NCI-H1048 (cell line): ENCODE measurements at regions not wholly inside any gene's neighbourhood (a gene's known extent, or its start where the extent isn't known, plus 50 kb on each side); places are given as distances from the start of the nearest gene placed in this dataset.
"Not testable (repeated sequence)": the region's sequence is repeated elsewhere in the genome, so short reads cannot be mapped to it uniquely, and the experiment has no call there.

ENCODE experiments used
- DNase-seq: peaks from one replicate; lab custom pipeline; 2025; lab: John Stamatoyannopoulos, UW

GRCh38 chr2:43071599-43072550 lies 154.5 kb downstream of the ZFP36L2 start:
- DNase-seq, result no peak

DNA sequence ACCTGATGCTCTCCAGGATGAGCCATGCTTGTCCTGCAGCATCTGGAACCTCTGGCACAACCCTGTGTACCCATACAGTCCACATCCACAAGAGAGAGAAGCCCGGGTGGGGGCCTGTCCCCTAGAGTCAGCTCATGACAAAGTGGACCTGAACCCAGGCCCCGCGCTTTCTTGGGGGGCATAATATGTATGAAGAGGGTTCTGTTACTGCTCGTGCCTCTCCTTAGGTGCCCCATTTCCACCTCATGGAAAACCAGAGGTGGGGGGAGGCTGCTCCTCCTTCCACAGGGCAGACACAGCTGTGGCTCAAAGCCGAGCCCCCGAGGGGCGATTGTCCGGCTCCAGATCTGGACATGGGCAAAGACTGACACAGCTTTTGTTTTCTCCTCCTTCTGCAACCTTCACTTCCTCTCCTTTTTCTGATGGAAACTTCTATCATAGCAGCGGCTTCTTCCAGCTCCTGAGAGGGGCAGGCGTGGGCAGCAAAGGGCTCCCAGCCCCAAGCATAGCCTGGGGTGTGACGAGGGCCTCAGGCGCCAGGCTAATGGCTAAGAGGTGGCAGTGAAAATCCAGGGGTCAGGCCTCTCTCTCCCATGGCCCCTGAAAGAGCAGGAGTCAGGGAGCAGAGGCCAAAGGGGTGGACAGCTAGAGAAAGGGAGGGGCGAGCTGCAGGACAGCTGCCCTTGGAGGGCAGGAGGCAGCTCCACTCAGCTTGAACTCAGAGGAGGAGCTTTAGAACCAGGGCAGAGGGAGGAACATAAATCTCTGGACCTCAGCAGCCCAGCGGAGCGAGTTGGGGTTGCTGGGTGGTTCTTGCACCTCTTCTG lies 155.5 kb downstream of the ZFP36L2 start:
- DNase-seq, result no peak

DNA sequence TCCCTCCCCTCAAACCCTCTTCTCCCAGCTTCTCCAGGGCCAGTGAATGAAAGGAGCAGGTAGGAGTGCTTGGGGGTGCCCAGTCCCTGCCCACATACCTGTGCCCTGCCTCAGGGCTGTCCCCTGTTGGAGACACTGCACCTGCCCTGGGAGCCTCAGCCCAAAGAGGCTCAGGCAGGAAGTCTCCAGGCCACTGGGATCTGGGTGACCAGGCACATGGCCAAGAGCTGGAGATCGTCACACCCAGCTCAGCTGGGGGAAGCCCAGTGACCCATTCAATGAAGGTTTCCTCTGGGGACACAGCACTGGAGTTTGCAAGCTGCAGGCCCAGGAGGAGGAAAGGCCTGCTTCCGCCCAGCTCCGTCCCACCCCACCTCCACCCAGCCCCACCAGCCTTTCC lies 156.4 kb downstream of the ZFP36L2 start:
- DNase-seq, result no peak

- DNase-seq, result no peak
These were observed 157.5 kb downstream of the ZFP36L2 start for GRCh38 chr2:43068631-43069517.

DNA sequence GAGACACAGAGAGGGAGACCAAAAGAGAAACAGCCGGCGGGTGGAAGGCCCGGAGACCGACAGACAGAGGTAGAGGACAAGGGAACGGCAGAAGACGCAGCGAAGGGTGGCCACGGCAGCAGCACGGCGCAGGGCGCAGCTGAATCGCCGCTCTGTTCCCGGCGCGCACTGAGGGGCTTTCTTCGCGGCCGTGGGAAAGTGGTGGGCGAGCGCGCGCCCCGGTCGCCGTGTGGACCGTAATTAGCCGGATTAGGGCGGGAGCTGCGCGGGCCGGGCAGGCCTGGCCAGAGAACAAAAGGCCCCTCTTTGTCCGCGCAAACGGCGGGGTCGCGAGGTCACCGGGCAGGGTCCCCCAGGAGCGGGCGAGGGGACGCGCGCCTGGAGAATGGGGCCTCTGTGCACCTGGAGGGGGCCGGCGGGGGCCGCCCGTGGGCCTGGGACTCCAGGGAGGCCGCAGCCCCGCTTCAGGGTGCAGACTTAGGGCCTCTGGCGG lies 158.3 kb downstream of the ZFP36L2 start:
- no peak for DNase-seq

GRCh38 chr2:43067254-43068040 lies 159.0 kb downstream of the ZFP36L2 start:
- DNase-seq, result no peak

- not testable (repeated sequence) for DNase-seq
These were observed 159.7 kb downstream of the ZFP36L2 start for GRCh38 chr2:43066541-43067253.

DNA sequence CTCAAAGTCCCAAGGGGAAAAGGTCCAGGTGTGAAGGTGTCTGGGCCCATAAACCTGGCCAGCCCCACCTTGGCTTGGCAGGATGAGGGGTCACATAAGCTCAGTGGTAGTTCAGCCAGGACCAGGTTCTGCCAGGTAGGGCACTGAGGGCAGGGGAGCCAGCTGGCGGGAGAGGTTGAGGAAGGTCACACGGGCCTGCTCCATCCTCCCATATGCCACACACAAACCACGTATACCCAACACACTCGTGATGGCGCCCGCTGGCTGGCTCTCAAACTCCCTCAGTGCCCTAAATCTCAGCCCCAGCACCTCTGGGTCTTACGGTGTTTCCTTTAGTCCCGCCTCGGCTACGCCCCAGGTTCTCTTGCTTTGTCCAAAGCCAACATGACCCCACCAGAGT lies 160.5 kb downstream of the ZFP36L2 start:
- no peak for DNase-seq

DNA sequence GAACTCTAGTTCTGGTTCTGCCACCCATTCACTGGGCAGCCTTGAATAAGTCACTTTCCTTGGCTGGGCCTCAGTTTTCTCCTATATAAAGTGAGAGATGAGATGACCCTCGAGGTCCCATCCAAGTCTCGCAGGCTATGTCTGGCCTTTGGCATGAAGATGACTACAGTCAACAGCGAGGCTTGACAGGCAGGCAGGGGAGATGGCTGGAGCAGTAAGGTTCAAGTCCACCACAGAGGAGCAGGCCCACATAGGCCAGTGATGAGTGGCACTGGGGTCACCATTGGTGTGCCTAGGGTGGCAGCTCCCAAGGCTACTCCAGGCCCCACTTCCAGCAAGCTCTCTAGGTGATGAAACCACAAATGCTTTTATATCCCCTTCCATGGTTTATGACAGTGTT lies 161.4 kb downstream of the ZFP36L2 start:
- no peak for DNase-seq

- not testable (repeated sequence) for DNase-seq
These were observed 163.3 kb downstream of the ZFP36L2 start for GRCh38 chr2:43063096-43063495.

DNA sequence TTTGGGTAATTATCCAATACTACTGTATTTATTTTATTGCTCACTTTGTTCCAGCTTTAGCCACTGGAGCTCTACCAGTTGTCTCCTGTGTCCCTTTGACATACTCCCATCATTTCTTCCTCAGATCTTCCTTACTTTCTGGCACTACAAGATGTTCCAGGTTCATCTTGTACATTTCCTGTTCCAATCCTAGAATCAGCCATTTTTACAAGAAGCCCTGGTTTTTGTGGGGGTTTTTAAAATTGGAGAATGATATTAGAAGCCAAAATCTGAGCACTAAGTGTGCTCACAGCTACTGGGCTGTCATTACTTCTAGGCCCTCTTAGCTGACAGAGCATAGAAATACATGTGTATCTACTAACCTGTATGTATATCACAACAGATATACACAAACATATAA lies 164.3 kb downstream of the ZFP36L2 start:
- DNase-seq, result no peak

DNA sequence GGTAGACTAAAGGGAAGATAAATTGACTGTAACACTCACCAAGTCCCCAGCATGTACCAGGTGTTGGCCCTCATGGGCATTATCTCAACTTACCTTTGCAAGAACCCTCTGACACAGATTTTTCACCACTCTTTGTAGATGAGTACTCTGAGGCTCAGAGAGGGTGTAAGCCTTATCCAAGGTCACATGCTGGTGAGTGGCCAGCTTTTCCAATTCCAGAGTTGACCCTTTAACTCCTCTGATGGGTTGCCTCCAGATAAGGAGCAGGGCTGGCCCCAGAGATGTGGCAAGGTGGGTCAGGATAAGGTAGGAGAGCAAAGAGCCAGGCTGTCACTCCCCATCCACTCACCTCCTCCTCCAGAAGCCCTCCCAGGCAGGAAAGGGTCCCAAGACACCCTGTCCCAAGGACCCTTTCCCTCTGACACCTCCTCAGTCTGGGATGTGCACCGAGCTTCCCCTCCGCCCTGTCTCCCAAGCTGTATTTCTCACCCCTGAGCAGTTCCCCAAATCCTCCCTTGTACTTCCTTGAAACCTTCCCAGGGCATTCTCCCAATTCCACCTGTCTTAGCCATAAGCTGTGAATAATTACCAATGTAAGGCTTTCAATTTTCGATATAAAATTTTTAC lies 165.9 kb downstream of the ZFP36L2 start:
- no peak for DNase-seq

GRCh38 chr2:43059183-43059897 lies 167.1 kb downstream of the ZFP36L2 start:
- DNase-seq, result no peak

GRCh38 chr2:43058726-43059110 lies 167.7 kb downstream of the ZFP36L2 start:
- DNase-seq, result no peak

DNA sequence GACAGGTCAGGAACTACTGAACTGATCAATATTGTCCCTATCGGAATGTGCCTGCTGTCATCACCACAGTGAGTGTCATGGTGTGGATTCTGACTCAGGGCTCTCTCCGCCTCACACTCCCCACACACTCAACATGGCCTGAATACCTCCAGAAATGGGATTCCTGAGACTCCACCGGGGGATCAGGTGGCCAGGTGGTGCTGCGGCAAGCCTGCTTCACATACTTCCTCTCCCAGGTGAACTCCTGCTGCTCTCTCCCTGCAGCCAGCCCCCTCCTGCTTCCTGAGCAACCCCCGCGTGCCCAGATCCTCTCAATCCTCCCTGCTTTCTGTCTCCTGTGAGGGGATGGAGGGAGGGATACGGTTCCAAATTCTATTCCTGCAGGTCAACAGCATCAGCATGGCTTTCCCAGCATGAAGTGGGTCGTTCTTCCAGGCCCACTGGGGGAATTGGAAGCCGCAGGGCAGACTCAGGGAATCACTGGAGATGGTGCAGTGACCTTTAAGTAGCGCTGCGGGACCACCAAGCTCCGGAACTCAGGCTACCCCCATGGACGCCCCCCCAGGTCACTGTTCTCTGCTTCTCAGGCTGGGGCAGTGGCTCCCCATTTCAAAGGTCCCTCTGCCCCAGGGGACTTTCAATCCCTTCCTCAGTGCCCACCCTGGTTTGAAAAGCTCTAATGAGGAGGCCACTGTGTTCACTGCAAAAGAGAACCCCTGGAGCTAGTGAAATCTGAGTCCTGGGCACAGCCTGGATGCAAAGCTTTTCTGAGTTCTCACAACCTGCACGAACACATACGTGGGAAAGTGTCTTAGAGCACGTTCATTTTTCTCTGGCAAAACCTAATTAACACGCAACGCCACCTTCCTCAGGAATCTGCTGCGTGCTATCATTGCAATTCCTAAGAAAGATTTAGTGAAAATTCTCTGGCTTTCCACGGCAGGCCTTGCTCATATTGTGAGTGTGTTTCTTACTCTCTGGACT lies 168.4 kb downstream of the ZFP36L2 start:
- no peak for DNase-seq

DNA sequence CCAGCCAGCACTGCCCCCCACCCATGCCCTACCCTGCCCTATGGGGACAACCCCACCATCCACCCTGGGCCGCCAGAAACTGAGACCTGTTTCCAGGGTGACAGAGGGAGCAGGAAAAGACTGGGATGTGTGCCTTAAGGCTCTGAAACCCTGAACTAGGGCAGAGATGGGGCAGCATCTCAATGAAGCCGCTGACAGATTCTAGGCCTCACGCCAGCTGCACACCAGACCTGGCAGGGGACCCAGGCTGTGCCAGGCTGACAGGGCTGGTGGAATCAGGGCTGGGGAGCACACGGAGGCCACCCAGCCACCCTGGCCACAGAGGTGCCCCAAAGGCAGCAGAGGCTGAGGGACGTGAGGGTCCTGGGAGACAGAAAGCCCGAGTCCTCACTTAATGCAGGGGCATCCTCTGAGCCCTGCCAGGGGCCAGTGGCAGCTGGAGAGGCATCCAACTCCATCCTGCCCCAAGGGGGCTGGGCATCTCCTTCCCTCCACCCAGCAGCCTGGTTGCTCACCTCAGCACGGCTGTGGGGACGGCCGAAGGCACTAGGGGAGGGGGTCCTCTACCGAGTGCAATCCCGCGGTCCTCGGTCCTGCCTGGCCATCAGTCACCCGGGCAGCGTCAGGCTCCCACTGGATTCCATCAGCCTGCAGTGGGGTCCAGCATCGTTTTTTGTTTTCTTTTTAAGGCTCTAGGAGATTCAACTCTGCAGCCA lies 169.2 kb downstream of the ZFP36L2 start:
- no peak for DNase-seq

DNA sequence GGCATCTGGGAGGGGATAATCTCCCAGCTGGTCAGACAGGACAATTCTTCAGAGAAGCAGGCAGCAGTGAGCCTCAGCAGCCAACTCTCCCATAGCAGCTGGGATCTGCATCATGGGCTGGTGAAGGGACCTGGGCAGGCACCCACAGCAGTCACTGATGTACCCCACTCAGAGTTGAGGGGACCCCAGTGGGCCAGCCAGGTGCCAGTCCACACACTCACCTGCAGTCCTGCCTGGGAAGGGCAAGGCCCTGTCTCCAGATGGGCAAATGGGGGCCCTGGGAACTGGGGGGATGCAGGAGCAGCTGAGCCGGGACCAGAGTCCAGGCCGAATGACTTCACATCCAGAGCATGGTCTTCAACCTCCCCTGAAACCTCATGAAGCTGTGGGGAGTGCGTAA lies 170.4 kb downstream of the ZFP36L2 start:
- no peak for DNase-seq
